Suprapubic skin (tissue), 4 donors: ENCODE measurements at regions not wholly inside any gene's neighbourhood (a gene's known extent, or its start where the extent isn't known, plus 50 kb on each side); places are given as distances from the start of the nearest gene placed in this dataset.

Experiments used
- DNase-seq, 2 donors: peaks; one replicate each; pipeline ENCODE4 v3.0.0-alpha.2; 2019; ENCODE audit warnings: low spot score in 2 of 2
- H3K27ac ChIP-seq: fragments of 200-600 bp; sonication (generic); one replicate; pipeline ENCODE4 v1.5.1; 2019
- H3K27me3 ChIP-seq: fragments of 200-600 bp; sonication (generic); one replicate; pipeline ENCODE4 v1.5.1; 2019
- H3K36me3 ChIP-seq: fragments of 200-600 bp; sonication (generic); one replicate; pipeline ENCODE4 v1.5.1; 2019
- H3K4me1 ChIP-seq: fragments of 200-600 bp; sonication (generic); one replicate; pipeline ENCODE4 v1.5.1; 2019
- H3K4me3 ChIP-seq: fragments of 200-600 bp; sonication (generic); one replicate; pipeline ENCODE4 v1.5.1; 2019; ENCODE audit warnings: mild to moderate bottlenecking
- H3K9me3 ChIP-seq: fragments of 200-600 bp; sonication (generic); one replicate; pipeline ENCODE4 v1.5.1; 2019
- CTCF ChIP-seq, 2 donors: fragments of 200-600 bp in 1 of 2; fragments of 450-650 bp in 1 of 2; sonication (generic) in 1 of 2; IDR thresholded peaks; one replicate each; pipeline ENCODE4 v1.5.1; 2016 to 2019; ENCODE audit warnings: antibody characterized with exemption in 2 of 2, mild to moderate bottlenecking in 1 of 2, moderate library complexity in 1 of 2
- EP300 ChIP-seq: sonication (generic); formaldehyde crosslinking; IDR thresholded peaks from one replicate; pipeline ENCODE4 v1.6.1; 2017; ENCODE audit warnings: antibody characterized with exemption
- POLR2A ChIP-seq, 2 donors: fragments of 450-650 bp; IDR thresholded peaks; one replicate each; pipeline ENCODE4 v1.6.1; 2017; ENCODE audit warnings: antibody characterized with exemption in 2 of 2, mild to moderate bottlenecking in 2 of 2, moderate library complexity in 2 of 2
- POLR2AphosphoS5 ChIP-seq, 3 donors: sonication (generic); formaldehyde crosslinking; IDR thresholded peaks; one replicate each; pipeline ENCODE4 v1.6.1; 2017; ENCODE audit warnings: antibody characterized with exemption in 3 of 3
- WGBS: methylation state at CpG from one replicate; pipeline ENCODE4 v1.1.5; 2018; 5-methylcytosine and 5-hydroxymethylcytosine counted together

- WGBS = 62% methylated on average over 2 of the region's 2 CpGs
Measured at GRCh38 chr12:39070775-39071174, 165.4 kb upstream of the CPNE8 start.

GRCh38 chr12:39065455-39065854 is 160.1 kb upstream of the CPNE8 start:
- H3K4me3 ChIP-seq = no peak overlapping the region
- H3K27ac ChIP-seq = no peak overlapping the region
- no peaks in the 10 kb centered on the region for H3K4me1 ChIP-seq
- no peak for TF ChIP-seq CTCF (IDR thresholded peaks at IDR 0.05)
- TF ChIP-seq POLR2A (IDR thresholded peaks at IDR 0.05) = no peak
- no peak for TF ChIP-seq POLR2AphosphoS5 (IDR thresholded peaks at IDR 0.05)
- TF ChIP-seq EP300 = no peak
- no peak for DNase-seq
- H3K9me3 ChIP-seq = no peaks in the 10 kb centered on the region
- H3K36me3 ChIP-seq = no peaks in the 10 kb centered on the region
- 72% methylated on average over 2 of the region's 2 CpGs for WGBS
- H3K27me3 ChIP-seq = no peaks in the 10 kb centered on the region

More at GRCh38 chr12:39070775-39071174, 165.4 kb upstream of the CPNE8 start:
- no peak for DNase-seq
- no peak for TF ChIP-seq CTCF (IDR thresholded peaks at IDR 0.05)
- TF ChIP-seq POLR2A (IDR thresholded peaks at IDR 0.05) = no peak
- TF ChIP-seq POLR2AphosphoS5 (IDR thresholded peaks at IDR 0.05) = no peak
- Histone ChIP-seq H3K9me3 (no peaks in the 10 kb centered on the region), H3K4me1 (no peaks in the 10 kb centered on the region), H3K4me3 (no peak overlapping the region), H3K27me3 (no peaks in the 10 kb centered on the region), H3K36me3 (no peaks in the 10 kb centered on the region), H3K27ac (no peak overlapping the region)

DNA sequence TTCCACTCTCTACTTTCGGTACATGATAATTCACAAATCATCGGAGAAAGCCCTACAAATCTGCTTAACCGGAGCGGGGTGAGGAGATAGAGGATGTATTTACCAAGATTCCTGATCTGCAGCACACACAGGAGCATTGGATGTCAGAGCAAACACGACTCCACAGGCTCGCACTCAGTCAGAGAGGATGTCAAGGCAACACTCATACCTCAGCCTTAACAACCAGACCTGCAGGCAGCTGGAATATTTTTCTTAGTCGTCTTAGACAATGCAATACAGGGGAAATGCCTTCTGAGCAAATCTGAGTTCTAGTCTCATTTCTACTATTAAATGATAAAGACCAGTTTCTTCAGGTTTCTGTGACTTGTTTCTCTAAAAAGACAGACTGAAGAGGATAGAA is 159.3 kb upstream of the CPNE8 start:
- TF ChIP-seq POLR2A (IDR thresholded peaks at IDR 0.05) (no peak), EP300 (no peak), POLR2AphosphoS5 (IDR thresholded peaks at IDR 0.05) (no peak), CTCF (IDR thresholded peaks at IDR 0.05) (no peak)
- Histone ChIP-seq H3K36me3 (no peaks in the 10 kb centered on the region), H3K4me1 (no peaks in the 10 kb centered on the region), H3K27ac (no peak overlapping the region), H3K9me3 (no peaks in the 10 kb centered on the region), H3K27me3 (no peaks in the 10 kb centered on the region), H3K4me3 (no peak overlapping the region)
- WGBS = 74% methylated on average over 7 of the region's 7 CpGs
- no peak for DNase-seq

DNA sequence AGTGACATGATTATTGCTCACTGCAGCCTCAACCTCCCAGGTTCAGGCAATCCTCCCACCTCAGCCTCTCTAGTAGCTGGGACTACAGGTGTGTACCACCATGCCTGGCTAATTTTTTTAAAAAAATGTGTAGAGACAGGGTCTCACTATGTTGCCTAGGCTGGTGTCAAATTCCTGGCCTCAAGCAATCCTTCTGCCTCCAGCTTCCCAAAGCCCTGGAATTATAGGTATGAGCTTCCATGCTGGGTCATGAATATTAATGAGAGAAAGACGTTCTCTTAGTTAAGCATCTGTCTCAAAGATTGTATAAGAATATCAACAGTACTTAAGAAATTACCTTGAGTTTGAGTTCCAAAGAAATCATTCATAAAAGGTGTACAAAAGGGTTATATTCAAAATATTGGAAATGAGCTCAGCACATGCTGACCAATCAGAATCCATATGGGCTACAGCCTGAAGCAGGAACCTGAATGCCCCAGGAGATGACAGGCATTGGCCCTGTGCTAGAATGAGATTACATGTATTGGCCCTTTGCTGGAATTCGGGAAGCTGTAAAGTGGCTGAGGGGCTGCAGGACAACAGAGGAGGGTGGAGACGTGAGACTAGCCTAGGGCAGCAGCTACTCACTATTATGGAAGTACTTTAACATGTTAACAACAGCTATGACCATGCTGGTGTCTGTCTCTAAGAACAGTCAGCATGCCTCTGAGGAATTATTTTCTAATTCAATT is 157.0 kb upstream of the CPNE8 start:
- Histone ChIP-seq H3K27me3 (no peaks in the 10 kb centered on the region), H3K36me3 (no peaks in the 10 kb centered on the region), H3K27ac (no peak overlapping the region), H3K4me1 (no peaks in the 10 kb centered on the region), H3K4me3 (no peak overlapping the region), H3K9me3 (no peaks in the 10 kb centered on the region)
- TF ChIP-seq POLR2A (IDR thresholded peaks at IDR 0.05) (no peak), EP300 (no peak), POLR2AphosphoS5 (IDR thresholded peaks at IDR 0.05) (no peak), CTCF (IDR thresholded peaks at IDR 0.05) (no peak)
- DNase-seq = no peak
- 56% methylated on average over 3 of the region's 3 CpGs for WGBS

DNA sequence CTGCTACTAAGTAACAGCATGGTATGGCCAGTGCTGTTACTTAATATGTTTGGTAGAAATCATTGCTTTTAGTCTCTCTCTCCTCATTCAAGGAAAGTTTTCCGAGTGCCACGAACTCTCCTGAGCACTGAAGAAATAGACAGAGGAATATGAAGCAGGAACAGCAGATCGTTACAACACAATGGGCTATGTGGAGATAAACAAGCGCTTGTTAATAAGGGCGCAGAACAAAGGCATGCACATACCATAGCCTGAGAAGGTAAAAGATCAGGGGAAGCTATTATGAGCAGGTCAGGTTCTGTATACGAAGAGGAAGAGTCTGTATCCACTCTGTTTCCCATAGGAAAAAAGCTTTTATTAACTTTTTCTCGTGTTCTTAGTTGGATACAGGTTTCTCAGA is 156.2 kb upstream of the CPNE8 start:
- no peak overlapping the region for H3K27ac ChIP-seq
- H3K36me3 ChIP-seq = no peaks in the 10 kb centered on the region
- no peaks in the 10 kb centered on the region for H3K27me3 ChIP-seq
- no peaks in the 10 kb centered on the region for H3K9me3 ChIP-seq
- no peak overlapping the region for H3K4me3 ChIP-seq
- WGBS = 79% methylated on average over 7 of the region's 7 CpGs
- no peaks in the 10 kb centered on the region for H3K4me1 ChIP-seq
- TF ChIP-seq POLR2A (IDR thresholded peaks at IDR 0.05) (no peak), EP300 (no peak), CTCF (IDR thresholded peaks at IDR 0.05) (no peak)
- DNase-seq = no peak
